ENCODE measurements at regions not wholly inside any gene's neighbourhood (a gene's known extent, or its start where the extent isn't known, plus 50 kb on each side); places are given as distances from the start of the nearest gene placed in this dataset.

DNA sequence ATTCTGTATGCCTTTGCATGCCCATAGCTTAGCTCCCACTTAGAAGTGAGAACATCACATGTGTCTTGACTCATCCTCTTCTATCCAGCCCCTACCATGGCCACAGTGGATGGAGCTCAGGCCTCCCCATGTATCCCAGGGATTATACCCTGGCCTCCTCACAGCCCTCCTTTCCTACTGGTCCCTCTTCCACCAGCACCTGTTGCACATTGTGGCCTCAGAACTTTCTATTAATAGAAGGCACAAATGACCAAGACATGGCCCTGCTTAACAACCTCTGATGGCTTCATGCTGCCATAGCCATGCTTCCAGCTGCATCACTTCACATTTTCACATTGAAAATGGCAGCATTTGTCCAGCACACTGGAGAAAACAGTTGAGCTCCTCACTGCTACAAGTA lies 315.4 kb downstream of the CDK5RAP2 start:
- no peaks in the 10 kb centered on the region for H3K36me3 Mint-ChIP-seq (ENCODE audit: insufficient read depth in 1 of 3, low read depth in 3 of 3)
- no peak for DNase-seq
- H3K27me3 ChIP-seq (ENCODE audit: insufficient read depth, low read length) = no peaks in the 10 kb centered on the region

More for the DNA sequence above, 315.4 kb downstream of the CDK5RAP2 start:
- H3K4ac ChIP-seq (ENCODE audit: low read depth, low read length) = no peak overlapping the region
- no peak overlapping the region for H2AFZ ChIP-seq (ENCODE audit: low read length)
- Mint-ChIP-seq H3K27ac (no peak overlapping the region), H3K9me3 (no peaks in the 10 kb centered on the region), H3K27me3 (ENCODE audit: low read depth) (no peaks in the 10 kb centered on the region), H3K4me1 (peaks cover 0 to 2% of the 10 kb centered on the region in 2 experiments; a peak in 1 of 4 replicates), H3K4me3 (no peak overlapping the region)
- TF ChIP-seq, protein P1, sequence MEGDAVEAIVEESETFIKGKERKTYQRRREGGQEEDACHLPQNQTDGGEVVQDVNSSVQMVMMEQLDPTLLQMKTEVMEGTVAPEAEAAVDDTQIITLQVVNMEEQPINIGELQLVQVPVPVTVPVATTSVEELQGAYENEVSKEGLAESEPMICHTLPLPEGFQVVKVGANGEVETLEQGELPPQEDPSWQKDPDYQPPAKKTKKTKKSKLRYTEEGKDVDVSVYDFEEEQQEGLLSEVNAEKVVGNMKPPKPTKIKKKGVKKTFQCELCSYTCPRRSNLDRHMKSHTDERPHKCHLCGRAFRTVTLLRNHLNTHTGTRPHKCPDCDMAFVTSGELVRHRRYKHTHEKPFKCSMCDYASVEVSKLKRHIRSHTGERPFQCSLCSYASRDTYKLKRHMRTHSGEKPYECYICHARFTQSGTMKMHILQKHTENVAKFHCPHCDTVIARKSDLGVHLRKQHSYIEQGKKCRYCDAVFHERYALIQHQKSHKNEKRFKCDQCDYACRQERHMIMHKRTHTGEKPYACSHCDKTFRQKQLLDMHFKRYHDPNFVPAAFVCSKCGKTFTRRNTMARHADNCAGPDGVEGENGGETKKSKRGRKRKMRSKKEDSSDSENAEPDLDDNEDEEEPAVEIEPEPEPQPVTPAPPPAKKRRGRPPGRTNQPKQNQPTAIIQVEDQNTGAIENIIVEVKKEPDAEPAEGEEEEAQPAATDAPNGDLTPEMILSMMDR (conservative IDR thresholded peaks at IDR 0.05) = no peak
- H4K8ac ChIP-seq (replicated peaks; ENCODE audit: insufficient read length, low read depth, low read length) = no peak overlapping the region
- no peak overlapping the region for H2BK15ac ChIP-seq (ENCODE audit: low read depth, low read length)
- no peaks in the 10 kb centered on the region for H3K79me2 ChIP-seq (ENCODE audit: insufficient read depth, low read length)
- H2BK20ac ChIP-seq (ENCODE audit: low read depth, low read length, poor library complexity, severe bottlenecking) = no peak overlapping the region
- H3K27ac ChIP-seq (ENCODE audit: insufficient read length, low read depth, low read length) = no peak overlapping the region
- no peak overlapping the region for H3K4me2 ChIP-seq (ENCODE audit: insufficient read depth, insufficient read length, low read length)
- no peak overlapping the region for H3K56ac ChIP-seq (ENCODE audit: insufficient read length, low read depth, low read length)
- no peak overlapping the region for H3K23ac ChIP-seq (ENCODE audit: insufficient read length, low read depth, low read length)
- H3K9ac ChIP-seq (ENCODE audit: extremely low read depth, insufficient read length, low read length) = no peak overlapping the region
- no peak overlapping the region for H3K14ac ChIP-seq (ENCODE audit: insufficient read depth, low read length)
- no peak overlapping the region for H2AK5ac ChIP-seq (ENCODE audit: insufficient read length, low read length)
- no peak overlapping the region for H4K5ac ChIP-seq (ENCODE audit: insufficient read length, low read depth, low read length)
- H4K91ac ChIP-seq (ENCODE audit: insufficient read length, low read depth, low read length) = no peak overlapping the region
- H4K20me1 ChIP-seq (ENCODE audit: control insufficient read depth, insufficient read depth, insufficient read length) = no peaks in the 10 kb centered on the region
- no peak overlapping the region for H2BK5ac ChIP-seq (ENCODE audit: insufficient read length, low read length)
- no peaks in the 10 kb centered on the region for H3K79me1 ChIP-seq (ENCODE audit: insufficient read depth, low read depth, low read length, poor library complexity, severe bottlenecking)
- no peak overlapping the region for H3K18ac ChIP-seq (ENCODE audit: insufficient read length, low read depth, low read length)
- H2BK120ac ChIP-seq (ENCODE audit: low read depth, low read length, poor library complexity, severe bottlenecking) = no peak overlapping the region
- H3K9me3 ChIP-seq (ENCODE audit: control insufficient read depth, low read depth, low read length) = no peaks in the 10 kb centered on the region
- H2BK12ac ChIP-seq (ENCODE audit: insufficient read length, low read depth, low read length) = no peak overlapping the region
- no peaks in the 10 kb centered on the region for H3K4me1 ChIP-seq (ENCODE audit: insufficient read depth, low read length)
- no peaks in the 10 kb centered on the region for H3K23me2 ChIP-seq (ENCODE audit: insufficient read length, low read depth, low read length, poor library complexity, severe bottlenecking)
- no peak overlapping the region for H3T11ph ChIP-seq (ENCODE audit: low read length)

Data from H9 (cell line).